GM12872 (cell line): ENCODE measurements at regions not wholly inside any gene's neighbourhood (a gene's known extent, or its start where the extent isn't known, plus 50 kb on each side); places are given as distances from the start of the nearest gene placed in this dataset.

Experiments
- CTCF ChIP-seq: IDR thresholded peaks from 3 replicates; pipeline ENCODE4 v1.5.1; 2011; ENCODE audit warnings: low read depth, mild to moderate bottlenecking, low read length, moderate library complexity; ENCODE audit not compliant: insufficient read depth

- no peak for TF ChIP-seq CTCF
These were observed 223.0 kb upstream of the ZIC3 start for GRCh38 chrX:137342969-137343368.

- TF ChIP-seq CTCF: no peak
These were observed 252.3 kb upstream of the ZIC3 start for GRCh38 chrX:137313627-137314026.

- TF ChIP-seq CTCF: no peak
These were observed 260.5 kb upstream of the ZIC3 start for GRCh38 chrX:137305404-137305803.

GRCh38 chrX:137297167-137297566 is 263.4 kb upstream of the GPR101 start:
- TF ChIP-seq CTCF: no peak

GRCh38 chrX:137290011-137290410 is 256.2 kb upstream of the GPR101 start:
- TF ChIP-seq CTCF: no peak

- TF ChIP-seq CTCF: no peak
These were observed 253.4 kb upstream of the GPR101 start for GRCh38 chrX:137287191-137287590.

GRCh38 chrX:137286423-137286822 is 252.6 kb upstream of the GPR101 start:
- no peak for TF ChIP-seq CTCF

- no peak for TF ChIP-seq CTCF
These were observed 245.0 kb upstream of the GPR101 start for GRCh38 chrX:137278825-137279224.
